Right hindlimb (tissue), 1 donor: ENCODE measurements at regions not wholly inside any gene's neighbourhood (a gene's known extent, or its start where the extent isn't known, plus 50 kb on each side); places are given as distances from the start of the nearest gene placed in this dataset.
"Not testable (repeated sequence)": the region's sequence is repeated elsewhere in the genome, so short reads cannot be mapped to it uniquely, and the experiment has no call there.

Experiments used
- DNase-seq: peaks from one replicate; pipeline ENCODE4 v3.0.0-alpha.2; 2018

DNA sequence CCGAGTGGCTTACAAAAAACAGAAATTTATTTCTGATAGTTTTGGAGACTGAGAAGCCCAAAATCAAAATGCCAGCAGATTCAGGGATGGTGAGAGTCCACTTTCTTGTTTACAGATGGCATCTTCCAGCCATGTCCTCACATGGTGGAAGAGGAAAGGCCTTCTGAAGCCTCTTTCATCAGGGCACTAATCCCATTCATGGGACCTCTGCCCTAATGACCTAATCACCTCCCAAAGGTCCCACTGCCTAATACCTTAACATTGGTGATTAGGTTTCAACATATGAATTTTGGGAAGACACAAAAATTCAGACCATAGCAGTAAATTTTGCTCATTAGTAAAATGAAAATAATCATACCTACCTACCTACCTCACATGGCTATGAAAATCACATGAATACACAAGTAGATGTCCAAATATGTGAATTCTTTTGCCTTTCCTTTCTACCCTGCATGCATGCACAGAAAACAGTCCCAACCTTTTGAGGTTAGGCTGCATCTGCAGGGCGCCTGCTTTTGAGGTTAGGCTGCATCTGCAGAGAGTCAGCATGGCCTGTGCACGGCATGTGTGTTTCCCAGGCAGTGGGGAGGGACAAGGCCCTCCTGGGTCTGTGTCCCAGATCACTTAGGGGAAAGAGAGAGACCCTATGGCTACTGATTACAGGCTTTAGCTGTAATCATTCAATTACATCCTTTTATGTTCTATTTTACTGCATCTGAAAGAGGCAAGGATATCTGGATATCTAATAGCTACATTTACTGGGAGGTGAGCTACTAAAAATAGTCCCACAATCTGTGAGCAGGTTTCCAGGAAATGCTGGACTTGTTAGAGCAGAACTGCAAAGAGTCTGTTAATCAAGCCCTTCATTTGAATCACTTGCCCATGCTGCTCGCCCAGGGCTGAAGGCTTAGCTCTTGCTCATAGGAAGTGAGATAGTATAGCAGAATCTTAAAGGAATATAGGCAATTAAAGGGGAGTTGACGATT, 497.7 kb upstream of the MARCKS start:
- no peak for DNase-seq

GRCh38 chr6:113361014-113361645, 496.0 kb upstream of the MARCKS start:
- DNase-seq = no peak

DNA sequence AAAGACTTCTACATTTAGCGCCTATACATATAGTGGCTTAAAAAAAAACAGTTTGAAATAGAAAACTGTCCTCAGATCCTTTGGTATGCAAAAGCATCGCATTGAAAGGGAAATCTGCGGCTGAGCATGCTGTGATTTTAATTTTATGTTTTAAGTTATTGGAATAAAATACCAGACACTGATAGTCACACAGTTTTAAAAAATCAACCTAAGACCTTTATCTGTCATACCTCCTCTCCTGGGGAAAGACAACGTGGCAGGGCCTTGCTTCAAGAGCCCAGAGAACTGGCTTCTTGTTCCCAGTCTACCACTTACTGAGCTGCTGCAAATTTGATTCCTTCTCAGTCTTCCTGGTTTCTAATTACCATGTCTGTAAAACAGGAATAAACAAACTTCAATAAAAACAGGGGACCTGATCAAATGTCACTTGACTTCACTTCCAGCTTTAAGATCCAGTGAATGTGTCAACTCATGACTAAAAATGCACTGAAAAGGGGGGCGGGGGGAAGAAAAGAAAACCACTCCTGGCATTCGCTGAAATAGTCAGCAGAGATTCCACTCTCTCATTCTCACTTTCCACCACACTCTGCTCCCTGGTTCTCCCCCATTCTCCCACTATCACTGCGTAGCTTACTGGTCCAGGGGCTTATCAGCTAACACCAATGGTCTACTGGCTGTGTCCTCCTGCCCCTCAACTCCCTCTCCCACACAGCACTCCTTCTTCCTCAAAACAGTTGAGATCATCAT, 494.7 kb upstream of the MARCKS start:
- DNase-seq = no peak

DNA sequence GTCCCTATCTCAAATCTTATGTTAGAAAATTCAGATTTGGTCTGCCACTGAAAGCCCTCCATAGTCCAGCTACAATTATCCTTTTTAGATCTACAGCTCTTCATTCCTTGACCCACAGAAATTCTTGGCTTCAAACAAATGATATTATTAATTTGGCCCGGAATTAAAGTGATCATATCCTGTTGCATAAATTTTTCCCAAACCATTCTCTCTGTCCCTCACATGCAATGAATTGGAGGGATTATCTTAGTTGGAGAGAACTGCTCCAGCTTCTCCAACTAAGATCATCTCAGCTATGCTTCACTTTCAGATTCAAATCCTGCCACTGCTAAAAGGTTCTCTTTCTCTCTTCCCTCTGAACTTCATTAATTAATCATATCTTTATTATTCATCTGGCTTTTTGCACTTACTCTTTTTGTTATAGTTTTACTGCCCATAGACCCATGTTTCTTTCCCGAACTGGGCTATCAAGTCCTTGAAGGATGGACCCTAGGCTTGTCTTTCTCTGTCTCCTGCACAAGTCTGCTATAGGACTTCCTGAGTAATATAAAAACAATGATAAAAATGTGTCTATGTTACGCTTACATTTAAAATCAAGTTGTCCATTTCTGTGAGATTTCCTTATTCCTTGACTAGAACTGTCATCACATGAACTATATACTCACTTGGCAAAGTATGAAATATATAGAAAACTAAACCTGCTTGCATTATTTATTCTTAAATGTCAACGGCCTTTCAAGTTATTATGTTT, 493.9 kb upstream of the MARCKS start:
- DNase-seq = no peak

- DNase-seq = no peak
Observed at GRCh38 chr6:113363866-113364265, 493.3 kb upstream of the MARCKS start.

DNA sequence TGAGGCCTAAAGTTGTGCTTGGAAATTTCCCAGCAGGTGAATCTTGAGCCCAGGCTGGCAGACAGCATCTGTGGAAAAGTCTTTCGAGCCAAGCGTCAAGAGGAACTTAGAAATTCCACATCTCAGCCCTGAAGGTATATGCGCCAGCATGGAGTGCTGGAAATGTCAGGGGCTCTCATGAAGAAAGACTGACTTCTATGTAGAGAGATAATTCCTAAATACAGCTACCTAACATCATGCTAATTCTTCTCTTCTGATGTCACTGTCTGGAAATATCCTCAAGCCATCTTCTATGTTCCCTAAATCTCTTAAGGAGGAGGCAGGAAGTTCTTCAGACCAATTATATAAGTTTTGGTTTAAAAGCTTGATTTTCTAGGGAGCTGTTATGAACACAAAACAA, 492.4 kb upstream of the MARCKS start:
- no peak for DNase-seq

GRCh38 chr6:113365191-113365590, 492.0 kb upstream of the MARCKS start:
- no peak for DNase-seq

GRCh38 chr6:113366505-113366904, 490.6 kb upstream of the MARCKS start:
- no peak for DNase-seq

GRCh38 chr6:113370508-113371502, 486.3 kb upstream of the MARCKS start:
- no peak for DNase-seq

DNA sequence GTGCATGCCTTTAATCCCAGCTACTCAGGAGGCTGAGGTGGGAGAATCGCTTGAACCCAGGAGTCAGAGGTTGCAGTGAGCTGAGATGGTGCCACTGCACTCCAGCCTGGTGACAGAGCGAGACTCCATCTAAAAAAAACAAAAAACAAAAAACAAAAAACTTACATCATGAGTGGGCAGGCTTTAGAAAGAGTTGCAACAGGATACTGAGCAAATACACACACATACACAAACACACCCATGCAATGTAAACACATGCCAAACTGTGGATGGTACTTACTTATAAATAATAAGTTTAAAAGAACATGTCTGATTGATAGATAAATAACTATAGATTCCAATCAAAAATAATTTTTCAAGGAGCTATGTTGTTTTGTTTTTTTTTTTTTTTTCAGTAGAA, 481.7 kb upstream of the MARCKS start:
- DNase-seq = not testable (repeated sequence)

DNA sequence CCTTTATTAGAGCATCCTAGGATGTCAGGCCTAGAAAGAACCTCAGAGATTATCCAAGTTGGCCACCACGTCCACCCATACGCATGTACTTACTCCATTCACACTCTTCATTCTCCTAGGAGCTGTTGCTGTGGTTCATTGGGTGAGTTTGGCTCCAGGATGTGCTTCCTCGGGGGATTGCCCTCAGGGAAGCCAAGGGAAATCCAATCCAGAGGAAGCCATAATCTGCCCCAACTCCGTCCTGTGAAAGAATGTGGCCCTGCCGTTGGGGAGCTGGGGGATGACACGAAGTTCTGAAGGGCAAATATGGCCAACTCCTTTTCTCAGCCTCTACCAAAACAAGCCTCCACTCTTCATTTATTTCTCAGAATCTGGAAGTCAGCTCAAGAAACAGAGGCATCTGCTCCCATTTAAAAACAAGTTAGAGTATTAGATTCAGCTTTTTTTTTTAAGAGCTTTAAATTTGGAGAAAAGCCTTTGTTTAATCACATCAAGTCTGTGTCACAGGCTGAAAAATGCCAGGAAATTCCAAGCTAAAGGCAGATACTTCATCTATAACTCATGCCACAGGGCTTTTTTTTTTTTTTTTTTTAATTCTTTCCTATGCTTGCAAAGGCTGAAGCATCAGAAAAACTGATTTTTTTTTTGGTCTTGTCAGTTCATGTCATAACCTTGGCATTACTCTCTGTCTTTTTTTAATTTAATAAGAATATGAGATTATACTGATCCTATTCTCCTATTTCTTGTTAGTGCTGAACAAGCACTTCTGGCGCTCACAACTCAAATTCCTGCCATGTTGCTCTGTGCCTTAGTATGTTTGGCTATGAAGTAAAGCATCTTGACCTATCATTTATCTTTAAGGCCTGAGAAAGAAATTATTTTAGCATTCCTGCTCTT, 480.9 kb upstream of the MARCKS start:
- no peak for DNase-seq

- DNase-seq = no peak
Observed at GRCh38 chr6:113376847-113377165, 480.3 kb upstream of the MARCKS start.

GRCh38 chr6:113377362-113377942, 479.7 kb upstream of the MARCKS start:
- DNase-seq = no peak

GRCh38 chr6:113380591-113380990, 476.6 kb upstream of the MARCKS start:
- no peak for DNase-seq

DNA sequence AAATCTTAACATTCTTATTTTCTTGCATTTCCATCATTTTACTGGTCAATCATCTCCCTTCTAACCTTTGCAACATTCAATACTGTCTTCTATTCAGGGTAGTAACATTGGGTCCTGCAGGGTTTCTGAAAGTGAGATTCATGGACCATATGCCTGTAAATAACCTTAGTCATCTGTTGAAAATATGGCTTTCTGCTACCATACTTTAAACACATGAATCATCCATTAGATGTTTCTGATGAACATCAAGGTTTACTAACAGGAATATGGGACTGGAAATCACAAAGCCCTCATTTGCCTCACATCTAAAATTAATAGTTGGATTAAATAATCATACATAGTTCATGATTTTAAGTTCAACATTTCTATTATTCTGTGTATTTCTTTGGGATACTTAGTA, 475.9 kb upstream of the MARCKS start:
- DNase-seq = no peak

DNA sequence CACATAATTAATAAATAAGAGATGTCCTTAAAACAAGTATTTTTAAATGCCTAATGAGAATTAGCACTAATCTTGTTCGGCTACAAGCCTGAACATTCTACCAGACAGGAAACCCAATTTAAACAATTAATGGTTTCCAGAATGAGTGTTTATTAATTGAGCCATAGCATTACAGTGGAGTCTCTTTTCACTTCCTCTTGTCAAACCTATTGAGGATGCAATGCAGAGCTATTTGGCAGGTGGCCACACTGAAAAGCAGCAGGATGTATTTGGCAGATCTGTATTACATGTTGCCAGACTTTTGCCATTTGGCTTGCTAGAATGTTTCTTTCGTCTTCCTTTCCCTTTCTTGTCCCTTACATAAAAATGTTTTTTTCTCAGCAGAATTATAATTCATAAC, 475.2 kb upstream of the MARCKS start:
- peak; percentile 50 for DNase-seq

DNA sequence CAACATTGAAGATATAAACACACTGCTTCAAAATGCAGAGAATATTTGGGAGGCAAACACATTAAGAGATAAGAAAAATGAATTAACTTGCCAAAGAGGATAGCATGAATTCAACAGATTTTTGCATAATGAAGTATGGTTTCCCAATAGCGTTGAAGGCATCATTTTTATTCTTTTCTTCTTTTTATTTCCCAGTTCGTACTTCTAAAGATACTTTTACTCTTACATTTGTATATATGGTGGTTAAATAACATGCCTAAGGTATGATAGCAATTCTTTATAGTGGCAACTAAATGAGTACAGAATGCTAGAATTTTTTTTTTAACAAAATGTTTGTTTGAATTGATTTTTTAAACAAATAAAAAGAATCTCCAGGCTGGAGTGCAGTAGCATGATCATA, 473.4 kb upstream of the MARCKS start:
- no peak for DNase-seq

DNA sequence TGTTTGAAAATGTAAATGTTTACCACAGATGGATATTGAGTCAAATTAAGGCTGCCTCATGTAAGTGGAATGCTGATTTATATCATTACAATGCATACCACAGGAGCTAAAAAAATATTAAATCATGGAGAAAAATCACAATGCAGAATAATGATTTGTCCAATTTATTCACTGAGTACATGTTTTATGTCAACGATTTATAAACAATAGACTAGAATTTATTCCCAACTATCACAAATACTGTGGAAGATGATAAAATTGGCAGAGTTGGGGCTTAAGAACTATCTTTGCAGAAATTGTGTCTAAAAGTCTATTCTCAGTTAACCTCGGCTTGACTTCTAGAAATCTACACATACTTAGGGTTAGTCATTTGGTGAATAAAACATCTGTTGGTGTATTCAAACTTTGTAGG, 472.1 kb upstream of the MARCKS start:
- DNase-seq = no peak

DNA sequence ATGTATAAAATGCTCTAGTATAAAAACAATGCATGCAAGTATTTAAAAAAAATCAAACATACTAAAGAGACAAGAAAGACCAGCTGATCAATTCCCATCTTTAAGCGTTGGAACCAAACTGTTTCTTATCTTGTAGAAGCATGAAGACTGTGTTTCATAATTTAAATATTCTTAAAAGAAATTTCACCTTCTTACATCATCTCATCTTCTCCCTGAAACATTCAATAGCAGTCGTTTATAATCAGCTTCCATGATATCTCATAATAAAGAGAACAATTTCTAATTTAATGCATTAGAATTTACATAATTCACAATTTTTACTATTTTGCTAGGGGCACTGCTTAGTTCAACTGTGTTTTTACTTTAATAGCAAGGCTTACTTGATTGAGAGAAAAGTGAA, 468.1 kb upstream of the MARCKS start:
- no peak for DNase-seq

GRCh38 chr6:113392551-113393055, 464.5 kb upstream of the MARCKS start:
- no peak for DNase-seq
